GM12873 (cell line): ENCODE measurements at regions not wholly inside any gene's neighbourhood (a gene's known extent, or its start where the extent isn't known, plus 50 kb on each side); places are given as distances from the start of the nearest gene placed in this dataset.

Experiments
- TF ChIP-seq, protein P1 (sequence below): IDR thresholded peaks from 2 replicates; pipeline ENCODE4 v1.5.1; 2012; ENCODE audit warnings: low read depth, mild to moderate bottlenecking, moderate library complexity, low read length, control low read depth; ENCODE audit not compliant: insufficient read depth; ENCODE audit errors: missing control alignments

- TF ChIP-seq, protein P1, sequence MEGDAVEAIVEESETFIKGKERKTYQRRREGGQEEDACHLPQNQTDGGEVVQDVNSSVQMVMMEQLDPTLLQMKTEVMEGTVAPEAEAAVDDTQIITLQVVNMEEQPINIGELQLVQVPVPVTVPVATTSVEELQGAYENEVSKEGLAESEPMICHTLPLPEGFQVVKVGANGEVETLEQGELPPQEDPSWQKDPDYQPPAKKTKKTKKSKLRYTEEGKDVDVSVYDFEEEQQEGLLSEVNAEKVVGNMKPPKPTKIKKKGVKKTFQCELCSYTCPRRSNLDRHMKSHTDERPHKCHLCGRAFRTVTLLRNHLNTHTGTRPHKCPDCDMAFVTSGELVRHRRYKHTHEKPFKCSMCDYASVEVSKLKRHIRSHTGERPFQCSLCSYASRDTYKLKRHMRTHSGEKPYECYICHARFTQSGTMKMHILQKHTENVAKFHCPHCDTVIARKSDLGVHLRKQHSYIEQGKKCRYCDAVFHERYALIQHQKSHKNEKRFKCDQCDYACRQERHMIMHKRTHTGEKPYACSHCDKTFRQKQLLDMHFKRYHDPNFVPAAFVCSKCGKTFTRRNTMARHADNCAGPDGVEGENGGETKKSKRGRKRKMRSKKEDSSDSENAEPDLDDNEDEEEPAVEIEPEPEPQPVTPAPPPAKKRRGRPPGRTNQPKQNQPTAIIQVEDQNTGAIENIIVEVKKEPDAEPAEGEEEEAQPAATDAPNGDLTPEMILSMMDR: no peak
Measured at GRCh38 chr14:21802441-21802840, 128.8 kb upstream of the OR4E1 start.

DNA sequence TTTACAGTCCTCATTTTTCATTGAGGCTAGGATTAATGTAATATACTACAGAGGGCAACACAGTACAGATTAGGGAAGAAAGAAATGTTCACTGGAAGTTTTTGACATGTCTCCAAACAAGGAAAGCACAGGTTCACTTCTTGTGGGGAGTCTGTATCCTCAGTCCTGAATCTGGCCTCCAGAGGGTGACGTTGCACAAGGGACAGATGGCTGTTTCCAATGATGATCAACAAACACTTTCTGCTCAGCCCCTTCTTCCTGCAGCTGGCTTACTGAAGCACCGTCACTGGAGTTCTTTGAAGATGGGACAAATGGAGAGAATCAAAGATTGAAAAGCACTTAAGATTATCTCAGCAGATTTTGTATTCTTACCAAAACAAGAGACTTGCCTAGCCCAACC is 123.3 kb upstream of the OR4E1 start:
- TF ChIP-seq, protein P1: no peak

DNA sequence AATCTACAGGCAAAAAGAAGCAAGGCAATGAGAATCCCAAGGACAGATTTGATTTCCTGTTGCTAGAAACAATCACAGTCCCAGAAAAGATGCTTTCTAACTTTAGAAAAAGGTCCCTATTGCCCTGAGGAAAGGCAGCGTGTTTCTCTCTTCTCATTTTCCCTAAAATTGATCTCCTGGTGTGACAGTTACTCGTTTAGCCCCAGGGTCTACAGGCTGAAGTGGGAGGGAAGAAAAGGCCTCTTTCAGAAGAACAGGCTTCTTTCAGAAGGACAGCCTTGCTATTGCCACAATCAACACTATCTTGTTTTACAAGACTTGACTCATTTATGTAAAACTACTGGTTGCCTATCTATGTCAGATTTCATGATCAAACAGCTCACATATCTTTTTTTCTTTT is 121.8 kb upstream of the OR4E1 start:
- TF ChIP-seq, protein P1: no peak

- TF ChIP-seq, protein P1: no peak
Measured at GRCh38 chr14:21791749-21792148, 118.1 kb upstream of the OR4E1 start.

DNA sequence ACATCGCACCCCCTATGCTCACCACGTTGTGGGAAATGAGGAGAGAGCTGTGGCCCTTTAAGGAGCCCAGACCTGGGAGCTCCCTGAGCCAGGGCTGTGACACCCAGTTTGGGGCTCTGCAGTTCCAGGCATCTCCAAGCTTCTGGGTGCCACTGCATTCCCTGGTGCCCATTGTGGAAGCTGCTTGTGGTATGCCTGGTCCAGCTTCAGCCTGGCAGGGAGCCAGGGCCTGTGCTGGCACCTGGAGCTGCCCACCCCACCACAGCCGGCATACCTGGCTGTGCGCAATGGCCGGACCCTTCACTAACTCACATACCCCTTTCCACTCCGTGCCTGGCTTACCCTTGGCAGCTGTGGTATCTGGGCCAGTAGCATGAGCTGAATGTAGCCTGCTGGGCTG is 107.9 kb upstream of the OR4E1 start:
- TF ChIP-seq, protein P1: no peak

DNA sequence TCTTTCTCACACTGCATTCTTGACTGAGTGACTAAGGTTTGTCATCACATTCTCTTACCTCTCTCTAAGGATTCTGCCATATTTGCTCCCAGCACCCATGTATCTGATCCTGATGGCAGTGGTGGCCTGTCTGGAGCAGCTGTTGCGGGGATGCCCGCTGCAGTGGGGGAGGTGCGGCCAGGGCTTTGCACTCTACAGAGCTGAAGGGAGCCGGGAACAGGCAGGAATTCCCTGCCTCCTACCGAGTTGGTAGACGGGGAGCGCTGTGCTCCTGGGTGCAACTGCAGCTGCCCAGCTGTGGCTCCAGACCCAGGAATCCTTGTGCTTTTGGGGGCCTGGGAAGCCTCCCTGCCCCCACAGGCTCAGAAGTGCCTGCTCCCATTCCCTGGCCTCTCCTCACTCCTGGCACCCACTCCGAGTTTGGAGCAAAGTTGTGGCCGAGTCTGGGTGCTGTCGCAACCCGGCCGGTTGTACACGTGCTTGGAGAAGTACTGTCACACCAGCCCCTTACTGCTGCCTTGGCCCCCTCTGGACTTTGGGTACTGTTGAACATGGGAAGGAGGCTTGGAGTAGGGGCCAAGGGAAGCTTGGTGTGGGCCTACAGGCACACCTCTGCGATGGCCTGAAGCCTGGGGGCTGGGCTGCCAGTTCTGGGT is 106.9 kb upstream of the OR4E1 start:
- TF ChIP-seq, protein P1: no peak

- TF ChIP-seq, protein P1: no peak
Measured at GRCh38 chr14:21771671-21772070, 98.1 kb upstream of the OR4E1 start.

- TF ChIP-seq, protein P1: no peak
Measured at GRCh38 chr14:21768875-21769257, 95.2 kb upstream of the OR4E1 start.
